Adrenal gland (tissue), 9 donors: ENCODE measurements at regions not wholly inside any gene's neighbourhood (a gene's known extent, or its start where the extent isn't known, plus 50 kb on each side); places are given as distances from the start of the nearest gene placed in this dataset.

ENCODE experiments used
- DNase-seq, 7 donors: peaks; one replicate each; pipeline ENCODE4 v3.0.0-alpha.2; 2019 to 2020
- H3K27ac ChIP-seq, 5 donors: fragments of 200-600 bp; sonication (generic) in 4 of 5; 1 replicate in 3 of 5; 2 replicates in 2 of 5; pipeline versions ENCODE4 v1.5.1 to v1.8.0; 2016 to 2020; ENCODE audit warnings: mild to moderate bottlenecking in 1 of 5
- H3K27me3 ChIP-seq: fragments of 200-600 bp; 2 replicates; pipeline ENCODE4 v1.8.0; 2021
- H3K36me3 ChIP-seq, 2 donors: fragments of 200-600 bp; replicated peaks in 1 of 2; 1 replicate in 1 of 2; 2 replicates in 1 of 2; pipeline versions ENCODE4 v1.5.1 to v1.8.0; 2018 to 2022
- H3K4me1 ChIP-seq, 2 donors: fragments of 200-600 bp; replicated peaks in 1 of 2; 1 replicate in 1 of 2; 2 replicates in 1 of 2; pipeline versions ENCODE4 v1.5.1 to v1.8.0; 2018 to 2021
- H3K4me3 ChIP-seq, 4 donors: fragments of 200-600 bp; sonication (generic) in 3 of 4; one replicate each; pipeline ENCODE4 v1.5.1; 2016 to 2018
- H3K9me3 ChIP-seq, 3 donors: fragments of 200-600 bp; sonication (generic) in 1 of 3; replicated peaks in 1 of 3; 1 replicate in 2 of 3; 2 replicates in 1 of 3; pipeline versions ENCODE4 v1.5.1 to v1.8.0; 2016 to 2021
- CTCF ChIP-seq, 6 experiments: fragments of 450-650 bp in 4 of 6; fragments of 200-600 bp in 2 of 6; sonication (generic) in 1 of 6; IDR thresholded peaks; 1 replicate in 5 of 6; 2 replicates in 1 of 6; pipeline versions ENCODE4 v1.5.1 to v1.8.0; 2016 to 2021; ENCODE audit warnings: antibody characterized with exemption in 6 of 6, mild to moderate bottlenecking in 2 of 6, moderate library complexity in 1 of 6
- POLR2A ChIP-seq, 2 donors: fragments of 450-650 bp; IDR thresholded peaks; one replicate each; pipeline ENCODE4 v1.6.1; 2017; ENCODE audit warnings: antibody characterized with exemption in 2 of 2, mild to moderate bottlenecking in 2 of 2, moderate library complexity in 1 of 2
- WGBS, 4 donors: extraction: QIAGEN DNeasy Blood & Tissue Kit in 2 of 4; methylation state at CpG; one replicate each; pipeline versions ENCODE4 v1.1.5 to v1.1.7; 2013 to 2017; 5-methylcytosine and 5-hydroxymethylcytosine counted together
- intact Hi-C, 2 donors: fragments of 100-400 bp; cut with DNase I; formaldehyde crosslinking; loops; one replicate each; pipeline versions ENCODE4 v1.14.1 to v1.15.0; 2022 to 2023
- small RNA-seq, 2 donors: library from RNA; depleted of rRNA; stranded (forward); fragments of <200 nt; gene quantifications; one replicate each; pipeline ENCODE3, GENCODE V24; 2016
- donor health status: healthy with polysubstance abuse.
- donor health status: Bipolar disorder and iron deficiency.
- donor health status: DM: yes; HTN: yes; CAD: no.
- donor health status: DM: no; HTN: no; CAD: no.
- donor health status: DM: no; HTN: no; CAD: no.

GRCh38 chr6:117206944-117207687 lies 58.2 kb upstream of the VGLL2 start:
- no peaks in the 10 kb centered on the region for H3K36me3 ChIP-seq

GRCh38 chr6:117210279-117210678 lies 55.1 kb upstream of the VGLL2 start:
- Histone ChIP-seq H3K4me1 (no peaks in the 10 kb centered on the region), H3K36me3 (no peaks in the 10 kb centered on the region), H3K27ac (no peak overlapping the region), H3K27me3 (no peaks in the 10 kb centered on the region), H3K4me3 (no peak overlapping the region), H3K9me3 (no peaks in the 10 kb centered on the region)
- 67 to 89% (median 67%) methylated on average over 1 of the region's 1 CpG for WGBS, 4 donors
- DNase-seq, result no peak
- TF ChIP-seq CTCF (IDR thresholded peaks at IDR 0.05) (no peak), POLR2A (IDR thresholded peaks at IDR 0.05) (no peak)
- intact Hi-C loops, result no loop called here

More at GRCh38 chr6:117206944-117207687, 58.2 kb upstream of the VGLL2 start:
- H3K4me1 ChIP-seq, result no peaks in the 10 kb centered on the region
- intact Hi-C loops, result no loop called here
- H3K4me3 ChIP-seq, result no peak overlapping the region
- no peak overlapping the region for H3K27ac ChIP-seq
- H3K27me3 ChIP-seq, result no peaks in the 10 kb centered on the region
- H3K9me3 ChIP-seq, result no peaks in the 10 kb centered on the region
- WGBS, 4 donors, result 46 to 59% (median 54%) methylated on average over 8 of the region's 8 CpGs
- no peak for DNase-seq
- TF ChIP-seq CTCF (IDR thresholded peaks at IDR 0.05), result no peak
- TF ChIP-seq POLR2A (IDR thresholded peaks at IDR 0.05), result no peak

GRCh38 chr6:117215353-117216090 lies 49.8 kb upstream of the VGLL2 start:
- Histone ChIP-seq H3K4me3 (no peak overlapping the region), H3K27ac (no peak overlapping the region), H3K4me1 (no peaks in the 10 kb centered on the region), H3K36me3 (no peaks in the 10 kb centered on the region), H3K27me3 (no peaks in the 10 kb centered on the region), H3K9me3 (no peaks in the 10 kb centered on the region)
- TF ChIP-seq POLR2A (IDR thresholded peaks at IDR 0.05), result no peak
- TF ChIP-seq CTCF (IDR thresholded peaks at IDR 0.05), result no peak
- no peak for DNase-seq
- 36 to 83% (median 72%) methylated on average over 1 to 4 of the region's 4 CpGs for WGBS, 4 donors
- intact Hi-C loops, result no loop called here

Small RNA genes lying in the stretch of these regions (small RNA-seq; reads per million reads assigned to genes)
- gene RNA5SP214, result 31.0 to 33.4 reads per million in 2 donors
- gene RPS29P13, result 0 reads per million in 2 donors
